ENCODE measurements at regions not wholly inside any gene's neighbourhood (a gene's known extent, or its start where the extent isn't known, plus 50 kb on each side); places are given as distances from the start of the nearest gene placed in this dataset.

DNA sequence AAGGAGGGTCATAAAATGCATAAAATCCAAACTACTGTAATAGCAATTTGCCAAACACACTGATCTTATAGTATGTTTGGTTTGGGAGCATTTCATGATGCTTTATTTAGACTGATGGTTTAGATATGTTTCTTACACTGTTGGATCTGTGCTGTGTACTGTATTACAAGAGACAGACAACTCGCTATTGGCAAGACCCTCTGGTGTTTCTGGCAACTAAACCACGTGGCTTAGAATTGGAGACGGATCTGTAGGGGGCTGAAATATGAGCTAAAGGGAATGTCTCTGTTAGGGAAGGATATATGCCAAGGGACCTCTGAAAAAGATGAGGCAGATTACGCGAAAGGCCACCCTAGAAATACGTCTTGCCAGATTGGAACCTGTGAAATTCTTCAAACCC is 208.7 kb downstream of the BARX2 start:
- Histone ChIP-seq H3K27me3 (ENCODE audit: control insufficient read depth in 1 of 2, insufficient read depth in 2 of 2, low read length in 2 of 2) (peaks cover 0 to 2% of the 10 kb centered on the region in 2 experiments), H3K4me1 (ENCODE audit: insufficient read depth, low read length) (no peaks in the 10 kb centered on the region), H3K36me3 (ENCODE audit: insufficient read depth, low read length) (no peaks in the 10 kb centered on the region), H3K4me3 (ENCODE audit: low read length) (no peak overlapping the region), H3K27ac (ENCODE audit: low read depth in 1 of 2, low read length in 2 of 2) (no peak overlapping the region), H3K9me3 (ENCODE audit: control insufficient read depth in 1 of 2, insufficient read depth in 1 of 2, low read length in 2 of 2) (peaks cover 0 to 8% of the 10 kb centered on the region in 2 experiments)
- Mint-ChIP-seq H3K9me3 (no peaks in the 10 kb centered on the region), H3K27me3 (peaks cover 17% of the 10 kb centered on the region), H3K36me3 (ENCODE audit: low read depth) (no peaks in the 10 kb centered on the region), H3K4me3 (no peak overlapping the region), H3K27ac (no peak overlapping the region), H3K4me1 (ENCODE audit: low read depth) (no peaks in the 10 kb centered on the region)
- ATAC-seq (ENCODE audit: poor library complexity): no peak
- intact Hi-C loops (cut with DNase I, micrococcal nuclease): no loop called here
- TF ChIP-seq CTCF (IDR thresholded peaks at IDR 0.05): no peak
- DNase-seq: no peak
- CTCF ChIA-PET: no interaction called here
- POLR2A ChIA-PET: no interaction called here

DNA sequence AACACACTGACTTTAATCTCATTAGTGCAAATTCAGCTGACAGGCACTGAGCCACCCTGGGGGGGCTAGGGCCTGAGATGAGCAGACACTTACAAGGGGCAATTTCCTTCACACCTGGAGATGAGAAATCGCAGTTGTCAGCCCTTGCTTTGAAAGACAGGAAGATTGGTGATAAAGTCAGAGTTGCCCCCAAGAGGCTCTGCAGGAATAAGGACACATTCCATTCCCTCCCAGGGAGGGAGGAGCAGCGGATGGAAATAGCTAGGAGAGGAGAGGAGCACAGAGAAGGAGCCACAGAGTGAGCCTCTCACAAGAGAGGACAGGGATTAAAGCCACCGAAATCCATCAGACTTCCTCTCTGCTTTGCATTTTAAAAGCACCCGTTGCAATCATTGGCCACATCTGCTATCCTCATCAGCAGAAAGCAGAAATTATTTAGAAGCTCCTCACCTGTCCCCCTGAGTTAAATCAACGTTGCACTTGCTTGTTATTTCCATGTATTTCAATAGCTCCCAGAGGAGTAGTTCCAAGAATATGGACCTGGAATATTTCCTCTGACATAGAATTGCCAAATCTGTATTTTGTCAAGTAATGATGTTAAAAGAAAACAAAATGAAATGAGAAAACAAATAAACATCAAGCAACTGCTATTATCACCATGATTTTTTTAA is 213.7 kb downstream of the BARX2 start:
- Histone ChIP-seq H3K9me3 (ENCODE audit: control insufficient read depth in 1 of 2, insufficient read depth in 1 of 2, low read length in 2 of 2) (no peaks in the 10 kb centered on the region), H3K27me3 (ENCODE audit: control insufficient read depth in 1 of 2, insufficient read depth in 2 of 2, low read length in 2 of 2) (peaks cover 0 to 3% of the 10 kb centered on the region in 2 experiments), H3K27ac (ENCODE audit: low read depth in 1 of 2, low read length in 2 of 2) (no peak overlapping the region), H3K4me1 (ENCODE audit: insufficient read depth, low read length) (no peaks in the 10 kb centered on the region), H3K4me3 (ENCODE audit: low read length) (no peak overlapping the region), H3K36me3 (ENCODE audit: insufficient read depth, low read length) (no peaks in the 10 kb centered on the region)
- Mint-ChIP-seq H3K9me3 (no peaks in the 10 kb centered on the region), H3K4me3 (no peak overlapping the region), H3K27me3 (peaks cover 20% of the 10 kb centered on the region), H3K27ac (no peak overlapping the region), H3K36me3 (ENCODE audit: low read depth) (no peaks in the 10 kb centered on the region), H3K4me1 (ENCODE audit: low read depth) (no peaks in the 10 kb centered on the region)
- ATAC-seq (ENCODE audit: poor library complexity): no peak
- no peak for TF ChIP-seq CTCF (IDR thresholded peaks at IDR 0.05)
- intact Hi-C loops (cut with DNase I, micrococcal nuclease): no loop called here
- ChIA-PET CTCF (no interaction called here), POLR2A (no interaction called here)
- DNase-seq: no peak

GRCh38 chr11:129590030-129590752 is 214.5 kb downstream of the BARX2 start:
- Mint-ChIP-seq H3K9me3 (no peaks in the 10 kb centered on the region), H3K27ac (no peak overlapping the region), H3K4me3 (no peak overlapping the region), H3K4me1 (ENCODE audit: low read depth) (no peaks in the 10 kb centered on the region), H3K36me3 (ENCODE audit: low read depth) (no peaks in the 10 kb centered on the region), H3K27me3 (peaks cover 27% of the 10 kb centered on the region)
- no peaks in the 10 kb centered on the region for H3K36me3 ChIP-seq (ENCODE audit: insufficient read depth, low read length)
- peaks cover 0 to 4% of the 10 kb centered on the region in 2 experiments for H3K27me3 ChIP-seq (ENCODE audit: control insufficient read depth in 1 of 2, insufficient read depth in 2 of 2, low read length in 2 of 2)
- TF ChIP-seq CTCF (IDR thresholded peaks at IDR 0.05): no peak
- ATAC-seq (ENCODE audit: poor library complexity) (no peak), DNase-seq (no peak)
- H3K4me3 ChIP-seq (ENCODE audit: low read length): no peak overlapping the region
- no peaks in the 10 kb centered on the region for H3K9me3 ChIP-seq (ENCODE audit: control insufficient read depth in 1 of 2, insufficient read depth in 1 of 2, low read length in 2 of 2)
- intact Hi-C loops (cut with DNase I, micrococcal nuclease): no loop called here
- ChIA-PET POLR2A (no interaction called here), CTCF (no interaction called here)
- no peak overlapping the region for H3K27ac ChIP-seq (ENCODE audit: low read depth in 1 of 2, low read length in 2 of 2)
- no peaks in the 10 kb centered on the region for H3K4me1 ChIP-seq (ENCODE audit: insufficient read depth, low read length)

Data from CD4-positive, alpha-beta T cell (primary cell).